ENCODE measurements at regions not wholly inside any gene's neighbourhood (a gene's known extent, or its start where the extent isn't known, plus 50 kb on each side); places are given as distances from the start of the nearest gene placed in this dataset.

- Histone ChIP-seq H3K9me2 (replicated peaks; ENCODE audit: low read depth, low read length) (no peaks in the 10 kb centered on the region), H3K36me3 (ENCODE audit: insufficient read depth, low read length) (no peaks in the 10 kb centered on the region), H3K79me2 (ENCODE audit: insufficient read depth, low read length) (no peaks in the 10 kb centered on the region), H2AFZ (ENCODE audit: low read length) (no peak overlapping the region), H3K9ac (ENCODE audit: low read depth, low read length, poor library complexity, severe bottlenecking) (no peak overlapping the region), H3K9me3 (ENCODE audit: insufficient read depth, low read depth, low read length) (no peaks in the 10 kb centered on the region), H3K4me2 (ENCODE audit: low read depth, low read length, poor library complexity, severe bottlenecking) (no peak overlapping the region), H4K20me1 (ENCODE audit: insufficient read depth, low read length, poor library complexity, severe bottlenecking) (no peaks in the 10 kb centered on the region), H3K27me3 (ENCODE audit: insufficient read depth, low read length, poor library complexity, severe bottlenecking) (no peaks in the 10 kb centered on the region), H3K4me1 (ENCODE audit: insufficient read depth, low read length, poor library complexity, severe bottlenecking) (no peaks in the 10 kb centered on the region), H3K4me3 (ENCODE audit: low read length, poor library complexity, severe bottlenecking) (no peak overlapping the region), H3F3A (ENCODE audit: low read depth) (no peaks in the 10 kb centered on the region)
- TF ChIP-seq EZH2phosphoT487 (IDR thresholded peaks at IDR 0.05; ENCODE audit: borderline replicate concordance) (no peak), CTCF (conservative IDR thresholded peaks at IDR 0.05; ENCODE audit: low read length) (no peak)
Measured at GRCh38 chr18:5030636-5031035, 166.4 kb downstream of the AKAIN1 start.

GRCh38 chr18:5029592-5029991 is 167.5 kb downstream of the AKAIN1 start:
- no peaks in the 10 kb centered on the region for H3K9me3 ChIP-seq (ENCODE audit: insufficient read depth, low read depth, low read length)
- H3F3A ChIP-seq (ENCODE audit: low read depth): no peaks in the 10 kb centered on the region
- H3K9ac ChIP-seq (ENCODE audit: low read depth, low read length, poor library complexity, severe bottlenecking): no peak overlapping the region
- no peaks in the 10 kb centered on the region for H3K9me2 ChIP-seq (replicated peaks; ENCODE audit: low read depth, low read length)
- no peak overlapping the region for H3K4me3 ChIP-seq (ENCODE audit: low read length, poor library complexity, severe bottlenecking)
- no peaks in the 10 kb centered on the region for H3K27me3 ChIP-seq (ENCODE audit: insufficient read depth, low read length, poor library complexity, severe bottlenecking)
- H2AFZ ChIP-seq (ENCODE audit: low read length): no peak overlapping the region
- TF ChIP-seq EZH2phosphoT487 (IDR thresholded peaks at IDR 0.05; ENCODE audit: borderline replicate concordance) (no peak), CTCF (conservative IDR thresholded peaks at IDR 0.05; ENCODE audit: low read length) (no peak)
- no peaks in the 10 kb centered on the region for H3K4me1 ChIP-seq (ENCODE audit: insufficient read depth, low read length, poor library complexity, severe bottlenecking)
- H4K20me1 ChIP-seq (ENCODE audit: insufficient read depth, low read length, poor library complexity, severe bottlenecking): no peaks in the 10 kb centered on the region
- no peaks in the 10 kb centered on the region for H3K36me3 ChIP-seq (ENCODE audit: insufficient read depth, low read length)
- no peak overlapping the region for H3K4me2 ChIP-seq (ENCODE audit: low read depth, low read length, poor library complexity, severe bottlenecking)
- no peaks in the 10 kb centered on the region for H3K79me2 ChIP-seq (ENCODE audit: insufficient read depth, low read length)

- H3K4me3 ChIP-seq (ENCODE audit: low read length, poor library complexity, severe bottlenecking): no peak overlapping the region
- H3K4me1 ChIP-seq (ENCODE audit: insufficient read depth, low read length, poor library complexity, severe bottlenecking): no peaks in the 10 kb centered on the region
- no peaks in the 10 kb centered on the region for H3K79me2 ChIP-seq (ENCODE audit: insufficient read depth, low read length)
- H3K27me3 ChIP-seq (ENCODE audit: insufficient read depth, low read length, poor library complexity, severe bottlenecking): no peaks in the 10 kb centered on the region
- TF ChIP-seq EZH2phosphoT487 (IDR thresholded peaks at IDR 0.05; ENCODE audit: borderline replicate concordance): no peak
- TF ChIP-seq CTCF (conservative IDR thresholded peaks at IDR 0.05; ENCODE audit: low read length): no peak
- H2AFZ ChIP-seq (ENCODE audit: low read length): no peak overlapping the region
- no peak overlapping the region for H3K9ac ChIP-seq (ENCODE audit: low read depth, low read length, poor library complexity, severe bottlenecking)
- no peaks in the 10 kb centered on the region for H3K9me3 ChIP-seq (ENCODE audit: insufficient read depth, low read depth, low read length)
- H3K4me2 ChIP-seq (ENCODE audit: low read depth, low read length, poor library complexity, severe bottlenecking): no peak overlapping the region
- no peaks in the 10 kb centered on the region for H4K20me1 ChIP-seq (ENCODE audit: insufficient read depth, low read length, poor library complexity, severe bottlenecking)
- H3F3A ChIP-seq (ENCODE audit: low read depth): no peaks in the 10 kb centered on the region
- no peaks in the 10 kb centered on the region for H3K9me2 ChIP-seq (replicated peaks; ENCODE audit: low read depth, low read length)
- no peaks in the 10 kb centered on the region for H3K36me3 ChIP-seq (ENCODE audit: insufficient read depth, low read length)
Measured at GRCh38 chr18:5024741-5025140, 172.3 kb downstream of the AKAIN1 start.
